Hepatocyte (in vitro differentiated cells): ENCODE measurements at regions not wholly inside any gene's neighbourhood (a gene's known extent, or its start where the extent isn't known, plus 50 kb on each side); places are given as distances from the start of the nearest gene placed in this dataset.

Experiments used
- DNase-seq: peaks from one replicate; pipeline ENCODE4 v3.0.0-alpha.2; 2016; ENCODE audit warnings: low spot score
- H2AFZ ChIP-seq: fragments of 200-600 bp; sonication (generic); 2 replicates; pipeline ENCODE4 v1.6.0; 2016; ENCODE audit warnings: antibody characterized with exemption, mild to moderate bottlenecking
- H3K27ac ChIP-seq: fragments of 200-600 bp; sonication (generic); 2 replicates; pipeline ENCODE4 v1.5.1; 2016; ENCODE audit warnings: mild to moderate bottlenecking
- H3K27me3 ChIP-seq: fragments of 200-600 bp; sonication (generic); 2 replicates; pipeline ENCODE4 v1.6.1; 2016
- H3K36me3 ChIP-seq: fragments of 200-600 bp; sonication (generic); replicated peaks from 2 replicates; pipeline ENCODE4 v1.5.1; 2016; ENCODE audit warnings: low read depth; ENCODE audit not compliant: insufficient read depth
- H3K4me1 ChIP-seq: fragments of 200-600 bp; sonication (generic); 2 replicates; pipeline ENCODE4 v1.5.1; 2016; ENCODE audit warnings: mild to moderate bottlenecking, moderate library complexity; ENCODE audit not compliant: insufficient read depth
- H3K4me2 ChIP-seq: fragments of 200-600 bp; sonication (generic); 2 replicates; pipeline ENCODE4 v1.6.0; 2016
- H3K4me3 ChIP-seq: fragments of 200-600 bp; sonication (generic); 2 replicates; pipeline ENCODE4 v1.5.1; 2016; ENCODE audit warnings: mild to moderate bottlenecking
- H3K79me2 ChIP-seq: fragments of 200-600 bp; sonication (generic); 2 replicates; pipeline ENCODE4 v1.6.0; 2017; ENCODE audit warnings: mild to moderate bottlenecking
- H3K9me2 ChIP-seq: fragments of 200-600 bp; sonication (generic); replicated peaks from 2 replicates; pipeline ENCODE4 v1.6.0; 2017; ENCODE audit warnings: mild to moderate bottlenecking; ENCODE audit not compliant: insufficient read depth
- H3K9me3 ChIP-seq: fragments of 200-600 bp; sonication (generic); 2 replicates; pipeline ENCODE4 v1.5.1; 2016; ENCODE audit warnings: low read depth, mild to moderate bottlenecking
- H4K20me1 ChIP-seq: fragments of 200-600 bp; sonication (generic); 2 replicates; pipeline ENCODE4 v1.6.0; 2016; ENCODE audit warnings: mild to moderate bottlenecking; ENCODE audit not compliant: insufficient read depth, poor library complexity, severe bottlenecking
- CTCF ChIP-seq: fragments of 200-600 bp; sonication (generic); IDR thresholded peaks from 2 replicates; pipeline ENCODE4 v1.5.1; 2016; ENCODE audit warnings: antibody characterized with exemption, mild to moderate bottlenecking; ENCODE audit not compliant: poor library complexity
- EZH2 ChIP-seq: fragments of 200-600 bp; sonication (generic); IDR thresholded peaks from 2 replicates; pipeline ENCODE4 v1.6.1; 2016; ENCODE audit warnings: antibody characterized with exemption, mild to moderate bottlenecking, borderline replicate concordance
- EZH2phosphoT487 ChIP-seq: fragments of 200-600 bp; sonication (generic); IDR thresholded peaks from one replicate; pipeline ENCODE4 v1.6.1; 2018; ENCODE audit warnings: antibody characterized with exemption, mild to moderate bottlenecking, low read depth, moderate library complexity; ENCODE audit not compliant: unreplicated experiment, severe bottlenecking
- WGBS: methylation state at CpG from one replicate; pipeline ENCODE4 v1.1.6; 2016; ENCODE audit warnings: low lambda C conversion rate; ENCODE audit errors: missing lambda C conversion rate; 5-methylcytosine and 5-hydroxymethylcytosine counted together

GRCh38 chr2:8044046-8044594 lies 637.7 kb upstream of the ID2 start:
- no peak for TF ChIP-seq CTCF
- TF ChIP-seq EZH2phosphoT487, result no peak
- no peak for TF ChIP-seq EZH2
- WGBS, result 97% methylated on average over 4 of the region's 4 CpGs

GRCh38 chr2:8045081-8045614 lies 636.7 kb upstream of the ID2 start:
- H3K9me3 ChIP-seq, result no peaks in the 10 kb centered on the region
- H3K4me2 ChIP-seq, result no peak overlapping the region
- H3K79me2 ChIP-seq, result no peaks in the 10 kb centered on the region
- H2AFZ ChIP-seq, result no peak overlapping the region
- peaks cover 6% of the 10 kb centered on the region for H3K4me1 ChIP-seq
- 93% methylated on average over 6 of the region's 6 CpGs for WGBS
- no peak overlapping the region for H3K27ac ChIP-seq
- DNase-seq, result no peak
- no peak overlapping the region for H3K4me3 ChIP-seq
- no peaks in the 10 kb centered on the region for H3K36me3 ChIP-seq
- no peaks in the 10 kb centered on the region for H3K9me2 ChIP-seq
- no peaks in the 10 kb centered on the region for H3K27me3 ChIP-seq
- TF ChIP-seq EZH2phosphoT487 (no peak), EZH2 (no peak), CTCF (no peak)
- no peaks in the 10 kb centered on the region for H4K20me1 ChIP-seq

More at GRCh38 chr2:8044046-8044594, 637.7 kb upstream of the ID2 start:
- Histone ChIP-seq H3K4me1 (peaks cover 3% of the 10 kb centered on the region), H3K27me3 (no peaks in the 10 kb centered on the region), H3K4me3 (no peak overlapping the region), H3K36me3 (no peaks in the 10 kb centered on the region), H3K9me3 (no peaks in the 10 kb centered on the region), H3K79me2 (no peaks in the 10 kb centered on the region), H4K20me1 (no peaks in the 10 kb centered on the region), H3K9me2 (no peaks in the 10 kb centered on the region), H3K4me2 (no peak overlapping the region), H3K27ac (no peak overlapping the region), H2AFZ (no peak overlapping the region)
- no peak for DNase-seq

GRCh38 chr2:8046849-8047248 lies 635.0 kb upstream of the ID2 start:
- H3K36me3 ChIP-seq, result no peaks in the 10 kb centered on the region
- H3K4me1 ChIP-seq, result peaks cover 6% of the 10 kb centered on the region
- no peak overlapping the region for H3K27ac ChIP-seq
- no peaks in the 10 kb centered on the region for H3K79me2 ChIP-seq
- 95% methylated on average over 5 of the region's 5 CpGs for WGBS
- no peak overlapping the region for H3K4me2 ChIP-seq
- H3K27me3 ChIP-seq, result no peaks in the 10 kb centered on the region
- H2AFZ ChIP-seq, result no peak overlapping the region
- no peaks in the 10 kb centered on the region for H3K9me3 ChIP-seq
- no peaks in the 10 kb centered on the region for H4K20me1 ChIP-seq
- H3K4me3 ChIP-seq, result no peak overlapping the region
- H3K9me2 ChIP-seq, result no peaks in the 10 kb centered on the region
- DNase-seq, result no peak
- TF ChIP-seq EZH2phosphoT487 (no peak), CTCF (no peak), EZH2 (no peak)

GRCh38 chr2:8049176-8049575 lies 632.7 kb upstream of the ID2 start:
- Histone ChIP-seq H4K20me1 (no peaks in the 10 kb centered on the region), H3K4me1 (peaks cover 6% of the 10 kb centered on the region), H3K79me2 (no peaks in the 10 kb centered on the region), H3K27me3 (no peaks in the 10 kb centered on the region), H3K36me3 (no peaks in the 10 kb centered on the region), H3K9me2 (no peaks in the 10 kb centered on the region), H3K4me2 (no peak overlapping the region), H3K27ac (no peak overlapping the region), H3K9me3 (no peaks in the 10 kb centered on the region), H2AFZ (no peak overlapping the region), H3K4me3 (no peak overlapping the region)
- 59% methylated on average over 4 of the region's 4 CpGs for WGBS
- TF ChIP-seq CTCF (no peak), EZH2phosphoT487 (no peak), EZH2 (no peak)
- no peak for DNase-seq
